ENCODE measurements at regions not wholly inside any gene's neighbourhood (a gene's known extent, or its start where the extent isn't known, plus 50 kb on each side); places are given as distances from the start of the nearest gene placed in this dataset.
"Not testable (repeated sequence)": the region's sequence is repeated elsewhere in the genome, so short reads cannot be mapped to it uniquely, and the experiment has no call there.

- no peaks in the 10 kb centered on the region for H3K4me1 ChIP-seq (ENCODE audit: insufficient read depth, insufficient read length)
- H3K36me3 ChIP-seq (ENCODE audit: insufficient read depth, insufficient read length, low read length): no peaks in the 10 kb centered on the region
- TF ChIP-seq SUZ12 (IDR thresholded peaks at IDR 0.05; ENCODE audit: extremely low read depth, insufficient read depth, insufficient read length): no peak
- no peak for TF ChIP-seq YY1 (IDR thresholded peaks at IDR 0.05; ENCODE audit: insufficient read depth, insufficient read length)
- no peak for TF ChIP-seq ZNF274 (IDR thresholded peaks at IDR 0.05; ENCODE audit: low read depth, low read length)
- no peak for DNase-seq (ENCODE audit: low read depth, low spot score)
- no peak overlapping the region for H3K9ac ChIP-seq (ENCODE audit: insufficient read length, low read depth)
- no peak overlapping the region for H3K4me3 ChIP-seq (ENCODE audit: insufficient read length, low read depth)
- H3K27me3 ChIP-seq (ENCODE audit: insufficient read depth, insufficient read length): no peaks in the 10 kb centered on the region
- H3K9me3 ChIP-seq (ENCODE audit: insufficient read depth, low read length): no peaks in the 10 kb centered on the region; the same call in 1 of the 2 replicates
These were observed 777.1 kb downstream of the RNF144A start for GRCh38 chr2:7694076-7694985.

DNA sequence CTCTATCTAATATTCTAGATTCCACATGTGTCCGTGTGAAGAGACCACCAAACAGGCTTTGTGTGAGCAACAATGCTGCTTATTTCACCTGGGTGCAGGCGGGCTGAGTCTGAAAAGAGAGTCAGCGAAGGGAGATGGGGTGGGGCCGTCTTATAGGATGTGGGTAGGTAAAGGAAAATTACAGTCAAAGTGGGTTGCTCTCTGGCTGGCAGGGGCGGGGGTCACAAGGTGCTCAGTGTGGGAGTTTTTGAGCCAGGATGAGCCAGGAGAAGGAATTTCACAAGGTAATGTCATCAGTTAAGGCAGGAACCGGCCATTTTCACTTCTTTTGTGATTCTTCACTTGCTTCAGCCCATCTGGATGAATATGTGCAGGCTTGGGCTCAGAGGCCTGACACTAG lies 779.3 kb downstream of the RNF144A start:
- not testable (repeated sequence) for H3K27me3 ChIP-seq (ENCODE audit: insufficient read depth, insufficient read length); H3K4me3 ChIP-seq (ENCODE audit: insufficient read length, low read depth); H3K9me3 ChIP-seq (ENCODE audit: insufficient read depth, low read length); H3K36me3 ChIP-seq (ENCODE audit: insufficient read depth, insufficient read length, low read length); DNase-seq (ENCODE audit: low read depth, low spot score); H3K4me1 ChIP-seq (ENCODE audit: insufficient read depth, insufficient read length); H3K9ac ChIP-seq (ENCODE audit: insufficient read length, low read depth)

DNA sequence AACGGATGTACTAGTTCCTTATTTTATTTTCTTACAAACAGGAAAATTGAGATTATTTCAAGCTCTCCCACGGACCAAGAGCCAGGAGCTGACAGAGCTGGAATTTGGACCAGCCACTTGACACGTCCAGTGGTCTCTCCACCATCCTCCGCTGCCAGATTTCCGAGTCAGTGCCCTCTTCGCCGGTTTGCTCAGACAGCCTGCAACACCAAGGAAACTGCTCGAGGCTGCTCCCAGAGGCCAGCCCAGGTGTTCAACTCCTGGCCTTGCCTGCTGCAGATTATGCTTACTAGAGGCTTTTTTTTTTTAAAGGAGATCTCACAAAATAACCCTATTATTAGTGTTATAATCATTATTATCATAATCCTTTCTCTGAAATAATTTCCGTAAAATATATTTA lies 779.8 kb downstream of the RNF144A start:
- H3K4me1 ChIP-seq (ENCODE audit: insufficient read depth, insufficient read length): no peaks in the 10 kb centered on the region
- H3K36me3 ChIP-seq (ENCODE audit: insufficient read depth, insufficient read length, low read length): no peaks in the 10 kb centered on the region
- TF ChIP-seq YY1 (IDR thresholded peaks at IDR 0.05; ENCODE audit: insufficient read depth, insufficient read length) (no peak), SUZ12 (IDR thresholded peaks at IDR 0.05; ENCODE audit: extremely low read depth, insufficient read depth, insufficient read length) (no peak), ZNF274 (IDR thresholded peaks at IDR 0.05; ENCODE audit: low read depth, low read length) (no peak)
- no peaks in the 10 kb centered on the region for H3K27me3 ChIP-seq (ENCODE audit: insufficient read depth, insufficient read length)
- no peak overlapping the region for H3K9ac ChIP-seq (ENCODE audit: insufficient read length, low read depth)
- no peak overlapping the region for H3K4me3 ChIP-seq (ENCODE audit: insufficient read length, low read depth)
- H3K9me3 ChIP-seq (ENCODE audit: insufficient read depth, low read length): no peaks in the 10 kb centered on the region; the same call in 1 of the 2 replicates
- no peak for DNase-seq (ENCODE audit: low read depth, low spot score)

DNA sequence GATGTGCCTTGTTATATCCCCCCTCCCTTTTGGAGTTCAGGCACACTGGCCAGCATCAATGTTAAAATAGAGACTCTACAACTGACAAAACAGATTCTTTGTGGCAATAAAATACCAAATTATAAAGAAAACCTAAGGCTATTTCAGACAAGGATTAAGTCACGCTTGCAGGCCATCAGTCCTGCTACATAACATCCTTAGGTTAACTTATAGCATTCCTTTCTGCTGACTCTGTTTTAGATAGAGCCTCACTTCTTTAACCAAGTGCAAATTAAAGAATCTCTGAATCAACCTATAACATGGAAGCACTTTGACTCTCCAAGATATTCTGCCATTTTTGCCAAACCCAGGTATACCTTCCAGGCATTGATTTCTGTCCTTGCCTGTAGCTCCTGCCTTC lies 784.6 kb downstream of the RNF144A start:
- H3K9me3 ChIP-seq (ENCODE audit: insufficient read depth, low read length): no peaks in the 10 kb centered on the region; the same call in 1 of the 2 replicates
- no peaks in the 10 kb centered on the region for H3K36me3 ChIP-seq (ENCODE audit: insufficient read depth, insufficient read length, low read length)
- H3K27me3 ChIP-seq (ENCODE audit: insufficient read depth, insufficient read length): no peaks in the 10 kb centered on the region
- H3K4me1 ChIP-seq (ENCODE audit: insufficient read depth, insufficient read length): peaks cover 1% of the 10 kb centered on the region
- H3K4me3 ChIP-seq (ENCODE audit: insufficient read length, low read depth): no peak overlapping the region
- DNase-seq (ENCODE audit: low read depth, low spot score): no peak
- TF ChIP-seq SUZ12 (IDR thresholded peaks at IDR 0.05; ENCODE audit: extremely low read depth, insufficient read depth, insufficient read length) (no peak), ZNF274 (IDR thresholded peaks at IDR 0.05; ENCODE audit: low read depth, low read length) (no peak), YY1 (IDR thresholded peaks at IDR 0.05; ENCODE audit: insufficient read depth, insufficient read length) (no peak)
- no peak overlapping the region for H3K9ac ChIP-seq (ENCODE audit: insufficient read length, low read depth)

DNA sequence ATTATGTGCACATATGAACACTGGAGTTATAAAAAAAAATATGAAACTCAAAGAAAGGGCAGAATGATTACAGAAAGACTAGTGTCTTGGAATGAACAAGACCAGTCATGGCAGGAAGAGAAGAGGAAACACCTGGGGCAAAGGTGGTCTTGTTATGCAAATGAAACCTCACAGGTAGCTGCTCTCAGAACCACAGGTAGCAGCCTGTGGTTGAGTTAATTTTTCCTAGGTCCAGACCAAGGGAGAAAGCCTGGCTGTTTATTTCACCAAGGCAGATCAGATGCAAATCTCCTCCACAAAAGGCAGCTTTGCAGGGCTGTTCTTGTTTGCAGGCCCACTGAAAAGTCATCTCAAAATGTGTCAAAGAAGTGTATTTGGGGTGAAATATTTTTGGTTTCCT lies 785.8 kb downstream of the RNF144A start:
- H3K4me1 ChIP-seq (ENCODE audit: insufficient read depth, insufficient read length): peaks cover 1% of the 10 kb centered on the region
- no peaks in the 10 kb centered on the region for H3K36me3 ChIP-seq (ENCODE audit: insufficient read depth, insufficient read length, low read length)
- no peak overlapping the region for H3K9ac ChIP-seq (ENCODE audit: insufficient read length, low read depth)
- no peak for DNase-seq (ENCODE audit: low read depth, low spot score)
- no peak for TF ChIP-seq YY1 (IDR thresholded peaks at IDR 0.05; ENCODE audit: insufficient read depth, insufficient read length)
- TF ChIP-seq ZNF274 (IDR thresholded peaks at IDR 0.05; ENCODE audit: low read depth, low read length): no peak
- no peak for TF ChIP-seq SUZ12 (IDR thresholded peaks at IDR 0.05; ENCODE audit: extremely low read depth, insufficient read depth, insufficient read length)
- H3K27me3 ChIP-seq (ENCODE audit: insufficient read depth, insufficient read length): no peaks in the 10 kb centered on the region
- H3K4me3 ChIP-seq (ENCODE audit: insufficient read length, low read depth): no peak overlapping the region
- H3K9me3 ChIP-seq (ENCODE audit: insufficient read depth, low read length): no peaks in the 10 kb centered on the region

DNA sequence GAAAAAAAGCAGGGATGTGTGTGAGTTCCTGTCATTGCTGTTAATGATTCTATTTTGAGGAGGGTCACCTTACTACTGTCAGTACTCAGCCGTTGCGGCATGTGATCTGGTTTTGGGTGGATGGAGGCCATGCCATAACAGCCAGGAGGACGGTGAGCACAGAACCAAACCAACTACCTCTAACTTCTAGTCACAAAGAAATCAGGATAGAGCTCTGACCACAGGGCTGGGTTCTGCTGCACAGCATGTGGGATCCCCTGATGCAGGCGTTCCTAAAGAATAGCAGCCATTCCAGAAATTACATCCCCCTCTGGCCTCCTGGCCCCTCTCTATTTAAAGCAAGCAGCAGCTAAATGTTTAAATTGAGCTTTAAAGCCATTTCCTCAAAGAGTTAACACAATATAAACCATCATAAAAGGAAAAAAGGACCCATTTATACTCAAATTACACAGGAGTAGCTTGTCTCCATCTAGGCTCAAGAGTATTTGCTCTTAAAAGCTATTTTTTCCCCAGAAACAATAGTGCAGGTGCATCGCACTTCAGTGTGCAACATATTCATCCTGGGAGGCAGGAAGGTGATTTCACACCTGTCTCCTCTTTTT lies 786.4 kb downstream of the RNF144A start:
- TF ChIP-seq ZNF274 (IDR thresholded peaks at IDR 0.05; ENCODE audit: low read depth, low read length): no peak
- TF ChIP-seq YY1 (IDR thresholded peaks at IDR 0.05; ENCODE audit: insufficient read depth, insufficient read length): no peak
- no peak for TF ChIP-seq SUZ12 (IDR thresholded peaks at IDR 0.05; ENCODE audit: extremely low read depth, insufficient read depth, insufficient read length)
- Histone ChIP-seq H3K36me3 (ENCODE audit: insufficient read depth, insufficient read length, low read length) (no peaks in the 10 kb centered on the region), H3K27me3 (ENCODE audit: insufficient read depth, insufficient read length) (no peaks in the 10 kb centered on the region), H3K4me1 (ENCODE audit: insufficient read depth, insufficient read length) (peaks cover 1% of the 10 kb centered on the region), H3K9ac (ENCODE audit: insufficient read length, low read depth) (no peak overlapping the region), H3K9me3 (ENCODE audit: insufficient read depth, low read length) (no peaks in the 10 kb centered on the region), H3K4me3 (ENCODE audit: insufficient read length, low read depth) (no peak overlapping the region)
- DNase-seq (ENCODE audit: low read depth, low spot score): peak; percentile 47

DNA sequence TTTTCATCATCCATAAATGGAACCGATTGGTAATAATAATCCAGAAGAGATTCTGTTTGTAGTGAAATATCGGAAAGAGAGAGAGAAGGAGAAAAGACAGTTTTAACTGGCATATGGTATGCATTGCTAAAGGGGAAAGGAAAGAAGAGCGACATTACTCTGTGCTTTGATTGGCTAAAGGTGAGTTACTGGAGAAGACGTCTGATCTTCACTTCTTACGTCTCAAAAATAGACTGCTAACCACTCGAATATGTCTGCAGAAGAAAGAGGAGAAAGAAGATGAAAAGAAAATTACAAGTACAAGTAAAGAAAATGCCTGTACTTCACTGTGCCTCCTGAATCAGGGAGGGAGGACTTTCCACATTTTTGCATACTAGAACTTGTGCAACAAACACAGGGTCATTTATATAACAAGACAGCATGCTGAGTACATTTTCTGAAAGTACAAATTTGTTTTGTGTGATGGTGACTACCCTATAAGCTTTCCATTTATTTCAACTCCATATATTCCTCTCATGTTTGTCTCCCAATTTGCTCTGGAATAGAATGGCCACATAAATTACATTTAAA lies 787.2 kb downstream of the RNF144A start:
- H3K4me1 ChIP-seq (ENCODE audit: insufficient read depth, insufficient read length): peaks cover 1% of the 10 kb centered on the region
- TF ChIP-seq YY1 (IDR thresholded peaks at IDR 0.05; ENCODE audit: insufficient read depth, insufficient read length) (no peak), SUZ12 (IDR thresholded peaks at IDR 0.05; ENCODE audit: extremely low read depth, insufficient read depth, insufficient read length) (no peak), ZNF274 (IDR thresholded peaks at IDR 0.05; ENCODE audit: low read depth, low read length) (no peak)
- no peaks in the 10 kb centered on the region for H3K36me3 ChIP-seq (ENCODE audit: insufficient read depth, insufficient read length, low read length)
- no peak for DNase-seq (ENCODE audit: low read depth, low spot score)
- no peaks in the 10 kb centered on the region for H3K9me3 ChIP-seq (ENCODE audit: insufficient read depth, low read length)
- no peak overlapping the region for H3K4me3 ChIP-seq (ENCODE audit: insufficient read length, low read depth)
- no peaks in the 10 kb centered on the region for H3K27me3 ChIP-seq (ENCODE audit: insufficient read depth, insufficient read length)
- no peak overlapping the region for H3K9ac ChIP-seq (ENCODE audit: insufficient read length, low read depth)

Data from NT2/D1 (cell line).